ENCODE measurements at regions not wholly inside any gene's neighbourhood (a gene's known extent, or its start where the extent isn't known, plus 50 kb on each side); places are given as distances from the start of the nearest gene placed in this dataset.

DNA sequence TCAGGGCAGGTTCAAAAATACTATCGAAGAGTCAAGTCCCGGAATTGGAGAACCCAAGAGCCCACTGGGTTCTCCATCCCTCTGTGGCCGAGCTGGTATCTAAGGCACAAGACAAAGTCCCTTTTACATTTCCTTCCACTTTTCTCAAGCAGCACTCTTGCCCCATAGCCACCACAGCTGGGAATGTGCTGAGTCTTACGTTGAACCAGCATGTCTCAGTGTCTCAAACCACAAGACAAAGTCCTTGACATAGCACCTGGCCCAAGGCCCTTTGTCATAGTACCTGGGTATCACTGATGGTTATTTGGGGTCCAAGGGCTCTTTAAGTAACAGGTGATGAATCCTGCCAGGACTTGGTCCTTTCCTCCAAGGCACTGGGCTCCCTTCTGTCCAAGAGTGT is 210.2 kb upstream of the IRS4 start:
- in situ Hi-C loops (cut with HindIII; ENCODE audit: low pct_unique_long_range_greater_than_20kb, low sequenced_read_pairs) = no loop called here
- BruUV-seq (replicated peaks) = no TSS peak
- Histone ChIP-seq H3K27ac (ENCODE audit: low read length) (no peak overlapping the region), H3K27me3 (ENCODE audit: control insufficient read depth, insufficient read depth, low read length) (no peaks in the 10 kb centered on the region), H3K9me3 (ENCODE audit: control insufficient read depth, insufficient read depth, low read depth, low read length) (no peaks in the 10 kb centered on the region), H3K36me3 (ENCODE audit: control insufficient read depth, insufficient read depth, low read length) (no peaks in the 10 kb centered on the region), H3K4me1 (ENCODE audit: control insufficient read depth, insufficient read depth, low read length) (no peaks in the 10 kb centered on the region), H3K4me3 (ENCODE audit: low read depth in 2 of 2, low read length in 2 of 2) (no peak overlapping the region)
- intact Hi-C loops (cut with micrococcal nuclease; ENCODE audit: unreplicated experiment) = no loop called here
- TF ChIP-seq, protein P1, sequence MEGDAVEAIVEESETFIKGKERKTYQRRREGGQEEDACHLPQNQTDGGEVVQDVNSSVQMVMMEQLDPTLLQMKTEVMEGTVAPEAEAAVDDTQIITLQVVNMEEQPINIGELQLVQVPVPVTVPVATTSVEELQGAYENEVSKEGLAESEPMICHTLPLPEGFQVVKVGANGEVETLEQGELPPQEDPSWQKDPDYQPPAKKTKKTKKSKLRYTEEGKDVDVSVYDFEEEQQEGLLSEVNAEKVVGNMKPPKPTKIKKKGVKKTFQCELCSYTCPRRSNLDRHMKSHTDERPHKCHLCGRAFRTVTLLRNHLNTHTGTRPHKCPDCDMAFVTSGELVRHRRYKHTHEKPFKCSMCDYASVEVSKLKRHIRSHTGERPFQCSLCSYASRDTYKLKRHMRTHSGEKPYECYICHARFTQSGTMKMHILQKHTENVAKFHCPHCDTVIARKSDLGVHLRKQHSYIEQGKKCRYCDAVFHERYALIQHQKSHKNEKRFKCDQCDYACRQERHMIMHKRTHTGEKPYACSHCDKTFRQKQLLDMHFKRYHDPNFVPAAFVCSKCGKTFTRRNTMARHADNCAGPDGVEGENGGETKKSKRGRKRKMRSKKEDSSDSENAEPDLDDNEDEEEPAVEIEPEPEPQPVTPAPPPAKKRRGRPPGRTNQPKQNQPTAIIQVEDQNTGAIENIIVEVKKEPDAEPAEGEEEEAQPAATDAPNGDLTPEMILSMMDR (IDR thresholded peaks at IDR 0.05) = no peak
- TF ChIP-seq POLR2AphosphoS5 (IDR thresholded peaks at IDR 0.05; ENCODE audit: low read depth, low read length) (no peak), REST (IDR thresholded peaks at IDR 0.05; ENCODE audit: insufficient read depth in 1 of 2, low read depth in 2 of 2, low read length in 1 of 2) (no peak), TCF7L2 (IDR thresholded peaks at IDR 0.05; ENCODE audit: low read depth, low read length) (no peak)
- ATAC-seq (no peak), DNase-seq (ENCODE audit: low read depth, low spot score) (no peak)
- ChIA-PET POLR2A (no interaction called here), CTCF (no interaction called here)

DNA sequence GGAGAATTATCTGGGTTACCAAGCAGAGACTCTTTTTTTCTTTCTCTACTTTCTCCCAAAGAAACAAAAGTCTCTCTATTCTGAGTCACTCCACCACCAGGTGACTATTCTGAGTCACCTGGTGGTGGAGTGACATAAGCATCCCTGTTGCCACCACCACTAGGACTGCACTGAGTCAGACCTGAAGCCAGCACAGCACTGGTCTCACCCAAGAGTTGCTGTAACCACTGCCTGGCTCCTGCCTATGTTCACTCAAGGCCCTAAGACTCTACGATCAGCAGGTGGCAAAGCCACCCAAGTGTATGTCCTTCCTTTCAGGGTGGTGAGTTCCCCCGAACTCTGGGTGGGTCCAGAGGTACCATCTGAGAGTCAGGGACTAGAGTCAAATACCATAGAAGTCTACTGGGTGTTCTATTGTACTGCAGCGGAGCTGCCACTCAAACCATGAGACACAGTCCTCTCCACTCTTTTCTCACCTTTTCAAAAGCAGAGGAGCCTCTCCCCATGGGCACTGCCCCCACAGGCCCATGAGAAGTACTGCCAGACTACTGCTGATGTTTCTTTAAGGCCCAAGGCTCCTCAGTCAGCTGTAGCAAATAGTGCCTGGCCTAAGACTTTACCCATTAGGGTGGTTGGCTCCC is 209.6 kb upstream of the IRS4 start:
- no peak for TF ChIP-seq TCF7L2 (IDR thresholded peaks at IDR 0.05; ENCODE audit: low read depth, low read length)
- TF ChIP-seq SIN3A (IDR thresholded peaks at IDR 0.05; ENCODE audit: borderline replicate concordance, insufficient read depth, low read depth, low read length) = no peak
- TF ChIP-seq REST (IDR thresholded peaks at IDR 0.05; ENCODE audit: insufficient read depth in 1 of 2, low read depth in 2 of 2, low read length in 1 of 2) = no peak
- TF ChIP-seq, protein P1 (IDR thresholded peaks at IDR 0.05) = no peak
- no peak for TF ChIP-seq POLR2AphosphoS5 (IDR thresholded peaks at IDR 0.05; ENCODE audit: low read depth, low read length)
- DNase-seq (ENCODE audit: low read depth, low spot score) (no peak), ATAC-seq (no peak)
- Histone ChIP-seq H3K9me3 (ENCODE audit: control insufficient read depth, insufficient read depth, low read depth, low read length) (no peaks in the 10 kb centered on the region), H3K4me1 (ENCODE audit: control insufficient read depth, insufficient read depth, low read length) (no peaks in the 10 kb centered on the region), H3K27me3 (ENCODE audit: control insufficient read depth, insufficient read depth, low read length) (no peaks in the 10 kb centered on the region), H3K27ac (ENCODE audit: low read length) (no peak overlapping the region), H3K4me3 (ENCODE audit: low read depth in 2 of 2, low read length in 2 of 2) (no peak overlapping the region), H3K36me3 (ENCODE audit: control insufficient read depth, insufficient read depth, low read length) (no peaks in the 10 kb centered on the region)
- no TSS peak for BruUV-seq (replicated peaks)
- intact Hi-C loops (cut with micrococcal nuclease; ENCODE audit: unreplicated experiment) = no loop called here
- in situ Hi-C loops (cut with HindIII; ENCODE audit: low pct_unique_long_range_greater_than_20kb, low sequenced_read_pairs) = no loop called here
- ChIA-PET CTCF (no interaction called here), POLR2A (no interaction called here)

All from Panc1 (cell line).